ENCODE measurements at regions not wholly inside any gene's neighbourhood (a gene's known extent, or its start where the extent isn't known, plus 50 kb on each side); places are given as distances from the start of the nearest gene placed in this dataset.

- Histone ChIP-seq H3K4me3 (no peak overlapping the region), H3K4me1 (ENCODE audit: low read depth) (no peaks in the 10 kb centered on the region), H3K9me3 (peaks cover 9% of the 10 kb centered on the region), H3K36me3 (ENCODE audit: low read depth) (no peaks in the 10 kb centered on the region)
- intact Hi-C loops (cut with DNase I, micrococcal nuclease), result no loop called here
- no peak for TF ChIP-seq CTCF (IDR thresholded peaks at IDR 0.05)
- DNase-seq (no peak), ATAC-seq (no peak)
Observed at GRCh38 chr13:81757348-81757970, 1416.5 kb upstream of the SPRY2 start.

GRCh38 chr13:81745391-81745790 lies 1404.5 kb upstream of the SPRY2 start:
- intact Hi-C loops (cut with DNase I, micrococcal nuclease), result no loop called here
- no peak for DNase-seq
- H3K4me1 ChIP-seq (ENCODE audit: low read depth), result no peaks in the 10 kb centered on the region
- ATAC-seq, result no peak
- no peaks in the 10 kb centered on the region for H3K36me3 ChIP-seq (ENCODE audit: low read depth)
- no peak for TF ChIP-seq CTCF (IDR thresholded peaks at IDR 0.05)
- peaks cover 5% of the 10 kb centered on the region for H3K9me3 ChIP-seq
- H3K4me3 ChIP-seq, result no peak overlapping the region

DNA sequence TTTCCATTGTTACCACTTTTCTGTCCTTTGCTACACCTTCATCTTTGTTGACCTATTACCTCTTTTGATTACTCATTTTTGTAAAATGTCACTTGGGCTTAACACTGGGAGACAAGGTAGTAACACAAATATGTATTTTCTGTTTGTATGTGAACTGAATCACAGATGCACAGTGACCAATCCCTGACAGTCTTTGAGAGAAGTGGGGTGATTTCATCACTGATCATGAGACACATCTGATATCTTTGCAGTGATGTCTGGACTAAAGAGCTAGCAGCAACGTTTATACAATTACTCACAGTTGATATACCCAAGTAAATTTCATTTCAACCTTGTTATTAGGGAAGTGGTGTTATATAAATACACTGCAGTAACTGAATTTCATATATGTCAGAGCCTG lies 1397.4 kb upstream of the SPRY2 start:
- H3K4me1 ChIP-seq (ENCODE audit: low read depth), result no peaks in the 10 kb centered on the region
- no peak overlapping the region for H3K4me3 ChIP-seq
- no peaks in the 10 kb centered on the region for H3K36me3 ChIP-seq (ENCODE audit: low read depth)
- intact Hi-C loops (cut with DNase I, micrococcal nuclease), result no loop called here
- DNase-seq (no peak), ATAC-seq (no peak)
- no peak for TF ChIP-seq CTCF (IDR thresholded peaks at IDR 0.05)
- H3K9me3 ChIP-seq, result peaks cover 7% of the 10 kb centered on the region

DNA sequence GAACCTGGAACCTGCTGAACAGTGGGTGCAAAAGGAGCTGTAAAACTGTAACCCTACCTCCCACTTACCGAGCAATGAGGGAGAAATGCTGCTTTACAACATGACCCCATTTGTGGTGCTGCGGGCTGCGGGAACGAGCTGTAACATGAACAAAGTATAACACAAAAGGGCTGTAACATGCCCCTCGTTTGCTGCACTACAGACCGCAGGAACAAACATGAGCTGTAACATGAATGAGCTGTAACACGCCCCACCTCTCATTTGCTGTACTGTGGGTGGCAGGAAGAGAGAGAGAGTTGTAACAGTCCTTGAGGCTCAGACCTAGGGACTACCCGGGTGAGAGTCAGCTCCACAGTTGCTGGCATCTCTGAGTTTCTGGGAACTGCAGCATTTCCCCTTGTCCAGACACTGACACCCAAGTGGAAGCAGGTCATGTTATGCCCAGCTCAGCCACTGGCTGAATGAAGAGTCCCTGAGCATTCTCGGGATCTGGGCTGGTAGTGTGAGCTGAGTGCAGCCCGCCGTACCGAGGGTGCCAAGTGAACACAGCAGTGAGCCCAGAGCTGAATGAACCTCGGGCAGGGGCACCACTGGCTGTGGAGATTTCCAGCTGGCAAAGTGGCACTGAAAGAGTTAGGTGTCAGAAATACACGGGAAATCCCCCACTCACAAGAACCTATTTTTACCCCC lies 1385.3 kb upstream of the SPRY2 start:
- intact Hi-C loops (cut with DNase I, micrococcal nuclease), result no loop called here
- Histone ChIP-seq H3K9me3 (peaks cover 13% of the 10 kb centered on the region), H3K36me3 (ENCODE audit: low read depth) (no peaks in the 10 kb centered on the region), H3K4me3 (no peak overlapping the region), H3K4me1 (ENCODE audit: low read depth) (no peaks in the 10 kb centered on the region)
- ATAC-seq, result no peak
- TF ChIP-seq CTCF (IDR thresholded peaks at IDR 0.05), result no peak
- no peak for DNase-seq

DNA sequence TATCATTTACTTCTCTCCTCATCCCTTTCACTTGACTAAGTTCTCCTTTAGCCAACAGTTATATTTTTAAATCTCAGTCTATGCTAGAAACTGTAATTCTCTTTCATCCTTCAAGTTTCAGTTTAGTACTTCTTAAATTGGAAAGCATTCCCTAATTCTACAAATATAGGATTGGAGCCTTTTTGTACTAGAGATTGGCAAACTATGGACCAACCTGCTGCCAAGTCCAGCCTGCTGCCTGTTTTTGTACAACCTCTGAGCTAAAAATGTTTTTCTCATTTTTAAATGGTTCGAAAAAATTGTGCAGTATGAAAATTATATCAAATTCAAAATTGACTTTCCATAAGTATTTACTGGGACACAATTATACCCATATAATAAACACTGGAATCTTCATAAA lies 1381.5 kb upstream of the SPRY2 start:
- H3K36me3 ChIP-seq (ENCODE audit: low read depth), result no peaks in the 10 kb centered on the region
- TF ChIP-seq CTCF (IDR thresholded peaks at IDR 0.05), result no peak
- no peaks in the 10 kb centered on the region for H3K4me1 ChIP-seq (ENCODE audit: low read depth)
- H3K4me3 ChIP-seq, result no peak overlapping the region
- peaks cover 4% of the 10 kb centered on the region for H3K9me3 ChIP-seq
- ATAC-seq (no peak), DNase-seq (no peak)
- intact Hi-C loops (cut with DNase I, micrococcal nuclease), result no loop called here

Data from mucosa of descending colon (tissue), 3 donors.